A673 (cell line): ENCODE measurements at regions not wholly inside any gene's neighbourhood (a gene's known extent, or its start where the extent isn't known, plus 50 kb on each side); places are given as distances from the start of the nearest gene placed in this dataset.

Experiments used
- CTCF ChIP-seq: fragments of 300-800, 200-600 bp; sonication (generic); conservative IDR thresholded peaks from 2 replicates; pipeline ENCODE4 v1.5.1; 2017; ENCODE audit warnings: low read depth, mild to moderate bottlenecking, antibody characterized with exemption, low read length, moderate library complexity, mixed read lengths
- EZH2 ChIP-seq: fragments of 200-600 bp; sonication (generic); IDR thresholded peaks from 2 replicates; pipeline ENCODE4 v1.6.1; 2017; ENCODE audit warnings: borderline replicate concordance, low read depth, mild to moderate bottlenecking, mixed read lengths, antibody characterized with exemption, low read length; ENCODE audit not compliant: poor library complexity, severe bottlenecking

- TF ChIP-seq CTCF, result no peak
- no peak for TF ChIP-seq EZH2
Observed at GRCh38 chrX:43064096-43064495, 286.1 kb upstream of the PPP1R2C start.
